ENCODE measurements at regions not wholly inside any gene's neighbourhood (a gene's known extent, or its start where the extent isn't known, plus 50 kb on each side); places are given as distances from the start of the nearest gene placed in this dataset.

DNA sequence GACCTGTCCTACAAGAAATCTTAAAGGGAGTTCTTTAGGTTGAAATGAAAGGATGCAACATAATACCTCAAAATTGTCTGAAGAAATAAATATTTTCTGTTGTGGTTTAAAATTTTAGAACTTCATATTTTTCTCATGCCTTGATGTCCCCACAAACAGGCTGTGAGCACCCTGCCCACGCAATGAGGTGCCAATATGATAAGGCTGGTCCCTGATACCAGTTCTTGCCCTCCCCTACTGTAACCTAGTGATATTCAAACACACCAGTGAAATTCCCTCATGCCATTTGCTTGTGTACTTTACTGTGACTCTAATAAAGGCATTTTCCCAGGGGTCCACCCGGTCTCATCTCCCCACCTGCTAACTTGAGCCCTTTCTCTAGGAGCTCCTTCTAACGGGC is 67.3 kb upstream of the SIRPG start:
- BruUV-seq (replicated peaks), result no TSS peak
- CTCF ChIA-PET, result no interaction called here
- peaks cover 35% of the 10 kb centered on the region for H3K27me3 Mint-ChIP-seq (ENCODE audit: unreplicated experiment)

DNA sequence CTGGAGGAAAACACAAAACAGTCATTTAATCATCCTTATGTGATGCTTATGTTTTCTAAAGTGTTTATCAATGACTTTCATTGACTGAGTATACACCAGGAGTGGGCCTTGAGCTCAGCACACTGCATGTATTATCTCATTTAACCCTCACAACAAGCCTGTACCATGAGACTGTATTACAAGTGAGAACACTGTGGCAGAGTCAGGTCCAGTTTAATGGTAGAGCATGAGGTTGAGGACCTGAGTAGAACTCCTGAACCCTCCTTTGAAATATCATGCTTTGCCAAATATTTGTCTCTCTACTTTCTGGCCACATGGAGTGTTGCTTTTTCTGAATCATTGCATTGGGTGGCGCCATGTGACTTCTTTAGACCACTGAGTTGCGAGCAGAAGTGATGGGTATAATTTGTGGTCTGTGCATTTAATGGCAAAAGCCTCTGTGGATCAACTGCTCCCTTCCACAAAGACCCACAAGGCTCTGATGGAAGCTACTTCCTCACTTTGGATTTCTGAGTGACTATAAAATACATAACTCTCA is 65.0 kb upstream of the SIRPG start:
- intact Hi-C loops (cut with micrococcal nuclease; ENCODE audit: unreplicated experiment), result no loop called here
- Mint-ChIP-seq H3K27ac (ENCODE audit: unreplicated experiment) (no peak overlapping the region), H3K36me3 (ENCODE audit: insufficient read depth, unreplicated experiment) (no peaks in the 10 kb centered on the region), H3K4me3 (ENCODE audit: low read depth, unreplicated experiment) (no peak overlapping the region), H3K27me3 (ENCODE audit: unreplicated experiment) (peaks cover 53% of the 10 kb centered on the region), H3K9me3 (ENCODE audit: low read depth, unreplicated experiment) (no peaks in the 10 kb centered on the region), H3K4me1 (ENCODE audit: low read depth, unreplicated experiment) (no peaks in the 10 kb centered on the region)
- CTCF ChIA-PET, result no interaction called here
- no TSS peak for BruUV-seq (replicated peaks)
- DNase-seq, result no peak
- TF ChIP-seq, protein P1, sequence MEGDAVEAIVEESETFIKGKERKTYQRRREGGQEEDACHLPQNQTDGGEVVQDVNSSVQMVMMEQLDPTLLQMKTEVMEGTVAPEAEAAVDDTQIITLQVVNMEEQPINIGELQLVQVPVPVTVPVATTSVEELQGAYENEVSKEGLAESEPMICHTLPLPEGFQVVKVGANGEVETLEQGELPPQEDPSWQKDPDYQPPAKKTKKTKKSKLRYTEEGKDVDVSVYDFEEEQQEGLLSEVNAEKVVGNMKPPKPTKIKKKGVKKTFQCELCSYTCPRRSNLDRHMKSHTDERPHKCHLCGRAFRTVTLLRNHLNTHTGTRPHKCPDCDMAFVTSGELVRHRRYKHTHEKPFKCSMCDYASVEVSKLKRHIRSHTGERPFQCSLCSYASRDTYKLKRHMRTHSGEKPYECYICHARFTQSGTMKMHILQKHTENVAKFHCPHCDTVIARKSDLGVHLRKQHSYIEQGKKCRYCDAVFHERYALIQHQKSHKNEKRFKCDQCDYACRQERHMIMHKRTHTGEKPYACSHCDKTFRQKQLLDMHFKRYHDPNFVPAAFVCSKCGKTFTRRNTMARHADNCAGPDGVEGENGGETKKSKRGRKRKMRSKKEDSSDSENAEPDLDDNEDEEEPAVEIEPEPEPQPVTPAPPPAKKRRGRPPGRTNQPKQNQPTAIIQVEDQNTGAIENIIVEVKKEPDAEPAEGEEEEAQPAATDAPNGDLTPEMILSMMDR (IDR thresholded peaks at IDR 0.05; ENCODE audit: unreplicated experiment), result no peak

More for the DNA sequence above, 67.3 kb upstream of the SIRPG start:
- Mint-ChIP-seq H3K4me1 (ENCODE audit: low read depth, unreplicated experiment) (no peaks in the 10 kb centered on the region), H3K9me3 (ENCODE audit: low read depth, unreplicated experiment) (no peaks in the 10 kb centered on the region), H3K27ac (ENCODE audit: unreplicated experiment) (no peak overlapping the region), H3K4me3 (ENCODE audit: low read depth, unreplicated experiment) (no peak overlapping the region), H3K36me3 (ENCODE audit: insufficient read depth, unreplicated experiment) (no peaks in the 10 kb centered on the region)
- intact Hi-C loops (cut with micrococcal nuclease; ENCODE audit: unreplicated experiment), result no loop called here
- TF ChIP-seq, protein P1 (IDR thresholded peaks at IDR 0.05; ENCODE audit: unreplicated experiment), result no peak
- no peak for DNase-seq

DNA sequence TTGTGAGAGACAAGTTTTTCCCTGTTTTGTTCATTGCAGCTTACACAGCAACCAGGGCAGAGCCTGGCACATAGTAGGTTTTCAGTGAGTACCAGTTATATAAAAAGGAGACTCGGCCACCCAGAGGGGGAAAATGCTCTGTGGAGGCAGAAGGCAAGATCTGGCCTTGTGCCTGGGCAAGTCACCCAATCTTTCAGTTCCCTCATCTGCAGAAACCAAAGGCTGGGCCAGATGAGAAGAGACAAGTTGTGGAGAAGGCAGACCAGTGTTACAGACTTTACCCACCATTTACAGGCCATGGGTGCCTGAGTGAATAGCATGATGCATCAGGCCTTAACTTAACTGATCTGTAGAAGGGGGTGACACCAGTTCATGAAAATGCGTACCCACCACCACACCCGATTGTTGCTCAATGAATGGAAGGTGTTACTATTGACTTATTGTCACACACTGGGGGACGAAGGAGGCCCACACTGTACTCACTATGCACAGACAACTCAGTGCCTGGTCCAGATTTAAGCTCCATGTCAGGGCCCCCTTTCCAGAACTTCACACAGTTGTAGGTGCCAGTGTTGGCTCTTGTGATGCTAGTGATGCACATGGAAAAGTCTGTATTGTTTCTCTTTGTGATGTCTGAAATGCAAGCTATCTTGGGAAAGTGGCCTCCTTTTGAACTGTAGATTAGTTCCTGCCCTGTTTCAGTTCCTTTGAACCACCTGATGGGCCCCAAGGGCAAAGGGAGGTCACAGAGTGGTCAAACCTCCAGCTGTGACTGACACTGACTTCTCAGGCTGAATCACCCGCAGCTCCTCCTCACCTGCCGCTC is 64.3 kb upstream of the SIRPG start:
- Mint-ChIP-seq H3K9me3 (ENCODE audit: low read depth, unreplicated experiment) (no peaks in the 10 kb centered on the region), H3K27ac (ENCODE audit: unreplicated experiment) (no peak overlapping the region), H3K27me3 (ENCODE audit: unreplicated experiment) (peaks cover 60% of the 10 kb centered on the region), H3K4me1 (ENCODE audit: low read depth, unreplicated experiment) (no peaks in the 10 kb centered on the region), H3K4me3 (ENCODE audit: low read depth, unreplicated experiment) (no peak overlapping the region), H3K36me3 (ENCODE audit: insufficient read depth, unreplicated experiment) (no peaks in the 10 kb centered on the region)
- DNase-seq, result no peak
- TF ChIP-seq, protein P1 (IDR thresholded peaks at IDR 0.05; ENCODE audit: unreplicated experiment), result no peak
- BruUV-seq (replicated peaks), result no TSS peak
- CTCF ChIA-PET, result no interaction called here
- intact Hi-C loops (cut with micrococcal nuclease; ENCODE audit: unreplicated experiment), result no loop called here

DNA sequence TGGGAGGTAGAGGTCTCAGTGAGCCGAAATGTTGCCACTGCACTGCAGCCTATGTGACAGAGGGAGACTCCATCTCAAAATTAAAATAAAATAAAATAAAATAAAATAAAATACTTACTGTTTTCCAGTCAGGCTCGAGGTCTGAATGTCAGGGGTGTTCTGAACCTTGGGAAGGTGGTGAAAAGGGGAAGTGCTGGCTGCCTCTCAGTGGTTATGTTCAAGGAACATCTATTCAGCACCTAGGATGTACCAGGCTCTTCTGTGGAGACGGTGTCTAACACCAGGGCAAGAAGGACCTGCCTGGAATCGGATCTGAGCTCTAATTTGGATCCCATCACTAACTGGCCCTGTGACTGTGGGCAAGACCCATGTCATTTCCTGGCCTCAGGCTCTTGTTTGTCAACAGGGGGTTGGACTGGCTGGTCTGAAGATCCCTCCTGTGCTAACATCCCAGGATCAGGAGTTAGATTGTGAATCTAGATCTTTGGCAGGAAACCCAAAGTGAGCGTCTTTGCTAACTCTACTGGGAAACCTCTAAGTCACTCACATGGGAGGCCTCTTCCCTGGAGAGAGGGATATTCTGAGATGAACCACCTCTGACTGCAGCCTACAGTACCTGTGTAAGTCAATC is 63.4 kb upstream of the SIRPG start:
- H3K4me1 Mint-ChIP-seq (ENCODE audit: low read depth, unreplicated experiment), result no peaks in the 10 kb centered on the region
- no TSS peak for BruUV-seq (replicated peaks)
- H3K27ac Mint-ChIP-seq (ENCODE audit: unreplicated experiment), result no peak overlapping the region
- CTCF ChIA-PET, result no interaction called here
- intact Hi-C loops (cut with micrococcal nuclease; ENCODE audit: unreplicated experiment), result no loop called here
- TF ChIP-seq, protein P1 (IDR thresholded peaks at IDR 0.05; ENCODE audit: unreplicated experiment), result no peak
- H3K27me3 Mint-ChIP-seq (ENCODE audit: unreplicated experiment), result peaks cover 69% of the 10 kb centered on the region
- no peaks in the 10 kb centered on the region for H3K36me3 Mint-ChIP-seq (ENCODE audit: insufficient read depth, unreplicated experiment)
- no peak for DNase-seq
- no peak overlapping the region for H3K4me3 Mint-ChIP-seq (ENCODE audit: low read depth, unreplicated experiment)
- H3K9me3 Mint-ChIP-seq (ENCODE audit: low read depth, unreplicated experiment), result no peaks in the 10 kb centered on the region
